Prostate gland (tissue), 2 donors: ENCODE measurements at regions not wholly inside any gene's neighbourhood (a gene's known extent, or its start where the extent isn't known, plus 50 kb on each side); places are given as distances from the start of the nearest gene placed in this dataset.

Experiments
- DNase-seq: peaks from one replicate; pipeline ENCODE4 v3.0.0-alpha.2; 2019; ENCODE audit warnings: low spot score
- H3K27ac ChIP-seq, 2 donors: fragments of 200-600 bp; sonication (generic); 2 replicates each; pipeline ENCODE4 v1.5.1; 2017 to 2019
- H3K27me3 ChIP-seq: fragments of 200-600 bp; sonication (generic); replicated peaks from 2 replicates; pipeline ENCODE4 v1.5.1; 2019; ENCODE audit not compliant: insufficient read depth
- H3K36me3 ChIP-seq, 2 donors: fragments of 200-600 bp; sonication (generic); 1 replicate in 1 of 2; 2 replicates in 1 of 2; pipeline versions ENCODE4 v1.5.1 to v1.8.1; 2017 to 2019
- H3K4me1 ChIP-seq: fragments of 200-600 bp; sonication (generic); replicated peaks from 2 replicates; pipeline ENCODE4 v1.5.1; 2019
- H3K4me3 ChIP-seq, 2 donors: fragments of 200-600 bp; sonication (generic); 2 replicates each; pipeline ENCODE4 v1.5.1; 2017 to 2019
- H3K9me3 ChIP-seq: fragments of 200-600 bp; sonication (generic); 2 replicates; pipeline ENCODE4 v1.5.1; 2017
- CTCF ChIP-seq, 4 experiments: fragments of 200-600 bp in 2 of 4; fragments of 450-650 bp in 2 of 4; sonication (generic) in 2 of 4; IDR thresholded peaks; 1 replicate in 3 of 4; 2 replicates in 1 of 4; pipeline ENCODE4 v1.5.1; 2016 to 2019; ENCODE audit warnings: antibody characterized with exemption in 4 of 4, mild to moderate bottlenecking in 2 of 4, moderate library complexity in 2 of 4
- POLR2A ChIP-seq: fragments of 450-650 bp; IDR thresholded peaks from one replicate; pipeline ENCODE4 v1.6.1; 2016; ENCODE audit warnings: antibody characterized with exemption, mild to moderate bottlenecking
- POLR2AphosphoS5 ChIP-seq: sonication (generic); formaldehyde crosslinking; IDR thresholded peaks from one replicate; pipeline ENCODE4 v1.6.1; 2017; ENCODE audit warnings: antibody characterized with exemption
- WGBS: methylation state at CpG from one replicate; pipeline ENCODE4 v1.1.5; 2018; 5-methylcytosine and 5-hydroxymethylcytosine counted together
- intact Hi-C: fragments of 100-400 bp; cut with DNase I; formaldehyde crosslinking; loops from one replicate; pipeline ENCODE4 v1.14.2; 2022

DNA sequence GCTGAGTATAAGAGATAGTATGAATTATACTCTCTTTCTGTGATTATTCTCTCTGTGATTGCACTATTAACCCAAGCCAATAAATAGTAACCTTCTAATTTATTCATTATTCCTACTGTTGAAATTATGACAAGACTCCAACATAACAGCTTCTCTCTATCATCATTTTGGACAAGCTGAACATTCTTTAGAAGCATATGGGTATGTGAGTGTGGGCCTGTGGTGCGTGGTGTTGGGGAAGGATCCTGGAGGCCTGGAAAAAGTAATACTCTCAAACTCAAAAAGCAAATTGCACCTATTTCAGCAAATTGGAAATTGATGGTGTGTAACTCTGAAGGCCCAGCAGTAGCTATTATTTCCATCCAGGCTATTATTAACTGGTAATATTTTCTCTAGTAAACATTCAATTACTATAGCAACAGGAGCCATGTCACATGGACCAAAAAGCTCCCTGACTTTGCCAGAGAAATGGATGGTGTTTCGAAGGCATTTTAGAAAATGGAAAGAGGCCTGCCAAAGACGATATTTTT is 502.8 kb downstream of the LTN1 start:
- 87% methylated on average over 3 of the region's 3 CpGs for WGBS
- H3K27ac ChIP-seq: no peak overlapping the region
- intact Hi-C loops: no loop called here
- DNase-seq: no peak
- no peak for TF ChIP-seq POLR2A
- TF ChIP-seq CTCF (IDR thresholded peaks at IDR 0.05): no peak
- TF ChIP-seq POLR2AphosphoS5: no peak
- no peaks in the 10 kb centered on the region for H3K9me3 ChIP-seq
- no peaks in the 10 kb centered on the region for H3K27me3 ChIP-seq
- H3K4me3 ChIP-seq: no peak overlapping the region
- no peaks in the 10 kb centered on the region for H3K36me3 ChIP-seq
- H3K4me1 ChIP-seq: no peaks in the 10 kb centered on the region

DNA sequence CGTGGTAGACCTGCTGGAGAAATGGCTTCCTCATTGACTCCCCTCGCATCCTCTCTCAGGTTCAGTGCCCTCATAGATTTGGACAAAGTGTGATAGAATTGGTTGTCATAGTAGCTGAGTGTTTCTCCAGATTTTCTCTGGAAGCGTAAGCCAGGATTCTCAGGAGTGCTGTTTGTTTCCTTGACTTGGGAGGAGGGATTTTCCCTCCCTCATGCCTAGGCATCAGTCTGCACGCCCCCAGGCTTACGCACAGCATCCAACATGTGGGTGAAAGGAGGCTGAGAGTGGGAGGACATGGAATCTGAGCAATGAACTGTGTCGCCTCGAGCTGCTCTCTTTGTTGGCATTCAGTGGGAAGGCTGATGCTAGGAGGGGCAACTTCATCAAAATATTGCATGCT is 503.5 kb downstream of the LTN1 start:
- no peaks in the 10 kb centered on the region for H3K4me1 ChIP-seq
- no peaks in the 10 kb centered on the region for H3K36me3 ChIP-seq
- no peak overlapping the region for H3K27ac ChIP-seq
- no peaks in the 10 kb centered on the region for H3K27me3 ChIP-seq
- TF ChIP-seq POLR2A: no peak
- TF ChIP-seq POLR2AphosphoS5: no peak
- no peak for TF ChIP-seq CTCF (IDR thresholded peaks at IDR 0.05)
- no peak overlapping the region for H3K4me3 ChIP-seq
- no peak for DNase-seq
- intact Hi-C loops: no loop called here
- H3K9me3 ChIP-seq: no peaks in the 10 kb centered on the region
- WGBS: 76% methylated on average over 7 of the region's 7 CpGs

GRCh38 chr21:28487455-28488070 is 505.1 kb downstream of the LTN1 start:
- Histone ChIP-seq H3K9me3 (no peaks in the 10 kb centered on the region), H3K36me3 (no peaks in the 10 kb centered on the region), H3K4me3 (no peak overlapping the region), H3K27me3 (no peaks in the 10 kb centered on the region), H3K27ac (no peak overlapping the region), H3K4me1 (no peaks in the 10 kb centered on the region)
- no peak for DNase-seq
- TF ChIP-seq POLR2A (no peak), CTCF (IDR thresholded peaks at IDR 0.05) (no peak), POLR2AphosphoS5 (no peak)
- intact Hi-C loops: no loop called here
- 76% methylated on average over 9 of the region's 9 CpGs for WGBS

DNA sequence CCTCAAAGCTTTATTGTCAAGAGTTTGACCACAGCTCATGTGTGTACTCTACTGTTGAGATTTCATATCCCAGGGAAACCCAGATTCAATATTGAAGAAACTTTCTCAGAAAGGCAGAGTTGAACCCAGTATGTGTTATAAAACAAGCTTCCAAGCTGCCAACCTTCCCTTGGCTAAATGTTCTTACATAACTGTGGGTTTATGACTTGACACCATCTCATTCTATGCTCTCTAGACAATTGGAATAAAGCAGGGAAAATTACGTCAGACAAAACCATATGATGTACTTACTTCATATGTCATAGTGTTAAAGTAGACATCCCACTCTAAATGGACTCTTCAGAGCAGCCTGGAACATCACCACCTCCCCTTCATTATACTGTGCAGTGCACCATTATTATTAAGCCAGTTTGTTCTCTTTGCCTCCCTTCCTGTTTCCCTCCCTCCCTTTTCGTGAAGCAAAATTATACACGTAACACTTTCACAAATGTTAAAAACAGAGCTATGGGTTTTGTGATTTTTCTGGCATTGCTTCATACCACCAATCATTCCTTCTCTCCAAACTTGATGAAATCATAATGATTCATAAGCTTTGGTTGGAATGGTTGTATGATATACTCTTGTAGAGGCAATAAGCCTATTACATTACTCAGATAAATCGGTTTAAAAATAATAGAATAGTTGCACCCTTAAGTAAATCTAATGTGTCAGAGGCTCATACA is 507.2 kb downstream of the LTN1 start:
- no peak overlapping the region for H3K27ac ChIP-seq
- WGBS: 91% methylated on average over 4 of the region's 4 CpGs
- no peaks in the 10 kb centered on the region for H3K9me3 ChIP-seq
- H3K27me3 ChIP-seq: no peaks in the 10 kb centered on the region
- H3K4me3 ChIP-seq: no peak overlapping the region
- no peaks in the 10 kb centered on the region for H3K36me3 ChIP-seq
- intact Hi-C loops: no loop called here
- no peak for TF ChIP-seq POLR2A
- no peak for TF ChIP-seq CTCF (IDR thresholded peaks at IDR 0.05)
- TF ChIP-seq POLR2AphosphoS5: no peak
- no peaks in the 10 kb centered on the region for H3K4me1 ChIP-seq
- DNase-seq: no peak
